ENCODE measurements at regions not wholly inside any gene's neighbourhood (a gene's known extent, or its start where the extent isn't known, plus 50 kb on each side); places are given as distances from the start of the nearest gene placed in this dataset.
"Not testable (repeated sequence)": the region's sequence is repeated elsewhere in the genome, so short reads cannot be mapped to it uniquely, and the experiment has no call there.

DNA sequence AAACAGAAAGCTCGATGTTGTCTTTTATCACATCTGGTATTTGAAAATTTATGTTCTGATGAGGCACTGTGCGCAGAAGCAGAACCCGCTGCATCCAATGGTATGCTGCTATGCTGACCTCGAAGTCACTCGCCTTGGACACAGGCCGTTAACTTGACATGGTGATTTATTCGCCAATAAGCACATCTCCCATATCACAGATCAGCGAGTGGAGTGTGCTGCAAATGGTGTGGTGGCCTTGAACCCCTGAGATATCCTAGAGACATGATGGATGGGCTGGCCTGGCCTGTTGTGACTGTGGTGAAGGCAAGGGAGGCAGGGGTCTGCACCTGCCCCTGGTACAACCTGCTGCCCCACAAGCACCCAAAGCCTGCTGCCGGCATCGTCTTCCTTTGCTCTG is 175.4 kb upstream of the FRG1 start:
- no peak for DNase-seq (ENCODE audit: low spot score)

DNA sequence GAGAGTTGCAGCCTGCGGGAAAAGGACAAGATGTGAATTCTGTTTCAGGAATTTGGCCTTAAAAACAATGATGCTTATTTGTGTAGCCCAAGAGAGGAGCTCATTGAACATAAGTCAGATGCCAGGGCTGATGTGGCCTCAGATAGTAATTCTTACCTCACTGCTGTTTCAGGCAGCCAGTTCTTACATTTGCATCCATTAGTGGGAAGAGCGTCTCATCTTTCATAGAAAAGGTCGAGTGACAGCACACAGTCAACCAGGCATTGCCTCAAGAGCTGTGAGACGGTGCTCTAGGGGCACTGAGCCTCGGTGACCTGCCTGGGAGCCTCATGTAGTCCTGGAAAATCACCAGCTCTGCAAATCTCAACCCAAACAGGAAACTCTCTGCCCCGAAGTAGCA is 174.9 kb upstream of the FRG1 start:
- DNase-seq (ENCODE audit: low spot score) = no peak

DNA sequence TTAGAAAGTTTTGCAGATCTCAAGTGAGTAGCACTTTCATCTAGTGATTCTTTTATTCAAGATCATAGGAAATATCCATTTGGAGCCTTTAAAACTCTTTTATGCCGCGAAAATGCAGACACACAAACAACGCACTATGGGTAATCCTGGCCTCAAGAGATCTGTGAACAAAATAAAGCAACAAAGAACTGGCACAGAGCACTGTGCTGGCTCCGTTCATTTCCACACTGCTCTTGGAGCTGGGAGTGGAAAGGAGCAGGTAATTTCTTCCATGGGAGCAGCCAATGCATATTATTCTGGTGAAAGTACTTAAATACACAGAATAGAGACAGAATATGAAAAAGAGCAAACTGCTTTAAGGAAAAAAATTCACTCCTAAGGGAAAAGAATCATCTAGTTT is 172.7 kb upstream of the FRG1 start:
- DNase-seq (ENCODE audit: low spot score) = no peak

DNA sequence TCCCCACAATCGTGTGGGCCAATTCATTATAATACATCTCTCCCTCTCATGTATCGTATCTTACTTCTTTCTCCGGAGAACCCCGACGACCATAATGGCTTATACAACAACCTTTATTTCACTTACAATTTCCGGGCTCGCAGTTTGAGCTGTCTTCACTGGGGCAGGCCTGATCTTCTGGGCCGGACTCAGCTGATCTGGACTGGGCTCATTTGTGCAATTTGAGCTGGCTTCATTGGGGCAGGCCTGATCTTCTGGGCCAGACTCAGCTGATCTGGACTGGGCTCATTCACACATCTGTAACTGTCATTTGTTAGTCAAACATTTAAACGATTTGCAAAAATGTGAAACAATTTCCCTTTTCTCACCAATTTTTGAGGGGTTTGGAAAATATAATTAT is 171.5 kb upstream of the FRG1 start:
- no peak for DNase-seq (ENCODE audit: low spot score)

DNA sequence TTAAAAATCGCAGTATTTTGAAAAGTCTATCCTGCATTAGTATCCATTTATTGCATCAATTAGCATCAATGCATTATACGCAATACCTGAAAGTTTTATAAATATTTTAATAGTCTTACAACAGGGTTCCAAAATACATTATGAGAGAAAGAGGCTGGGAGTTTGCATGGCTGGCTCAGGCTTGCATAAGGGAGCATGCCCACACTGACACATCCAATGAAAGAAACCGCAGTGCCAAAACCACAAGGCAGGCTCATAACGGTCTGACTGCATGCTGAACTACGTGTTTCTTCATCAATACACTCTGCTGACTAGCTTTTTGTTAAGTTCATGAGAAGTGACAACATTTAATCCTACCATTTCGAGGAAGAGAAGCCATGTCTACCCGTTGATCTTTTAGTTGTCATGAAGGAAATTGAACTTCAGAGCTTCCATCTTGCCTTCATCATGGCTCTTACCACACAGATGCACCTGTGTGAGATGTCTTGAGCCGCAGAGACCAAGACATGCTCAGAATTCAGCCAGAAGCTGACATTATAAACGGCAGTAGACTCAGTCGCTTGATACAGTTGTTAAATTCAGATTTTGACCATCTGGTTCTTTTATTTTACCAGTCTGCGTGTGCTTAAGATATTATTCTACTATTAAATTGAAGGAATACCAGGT is 168.8 kb upstream of the FRG1 start:
- no peak for DNase-seq (ENCODE audit: low spot score)

DNA sequence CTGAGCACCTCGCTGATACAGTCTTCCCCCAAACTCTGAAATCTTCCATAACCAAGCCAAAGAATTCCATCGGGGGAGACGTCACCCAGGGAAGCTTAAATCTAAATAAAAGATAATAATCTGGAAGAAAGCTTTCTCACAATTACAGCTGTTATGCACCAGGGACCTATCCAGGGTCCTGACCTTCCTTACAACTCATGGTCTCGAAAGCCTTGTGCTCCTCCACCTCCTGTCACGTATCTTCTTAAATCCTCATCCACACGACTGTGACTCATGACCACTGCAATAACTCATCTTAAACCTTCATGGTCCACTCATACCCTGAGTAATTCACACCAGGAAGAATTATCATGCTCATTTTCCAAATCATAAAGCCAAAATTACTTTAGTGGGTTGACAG is 166.8 kb upstream of the FRG1 start:
- peak; percentile 54 for DNase-seq (ENCODE audit: low spot score)

DNA sequence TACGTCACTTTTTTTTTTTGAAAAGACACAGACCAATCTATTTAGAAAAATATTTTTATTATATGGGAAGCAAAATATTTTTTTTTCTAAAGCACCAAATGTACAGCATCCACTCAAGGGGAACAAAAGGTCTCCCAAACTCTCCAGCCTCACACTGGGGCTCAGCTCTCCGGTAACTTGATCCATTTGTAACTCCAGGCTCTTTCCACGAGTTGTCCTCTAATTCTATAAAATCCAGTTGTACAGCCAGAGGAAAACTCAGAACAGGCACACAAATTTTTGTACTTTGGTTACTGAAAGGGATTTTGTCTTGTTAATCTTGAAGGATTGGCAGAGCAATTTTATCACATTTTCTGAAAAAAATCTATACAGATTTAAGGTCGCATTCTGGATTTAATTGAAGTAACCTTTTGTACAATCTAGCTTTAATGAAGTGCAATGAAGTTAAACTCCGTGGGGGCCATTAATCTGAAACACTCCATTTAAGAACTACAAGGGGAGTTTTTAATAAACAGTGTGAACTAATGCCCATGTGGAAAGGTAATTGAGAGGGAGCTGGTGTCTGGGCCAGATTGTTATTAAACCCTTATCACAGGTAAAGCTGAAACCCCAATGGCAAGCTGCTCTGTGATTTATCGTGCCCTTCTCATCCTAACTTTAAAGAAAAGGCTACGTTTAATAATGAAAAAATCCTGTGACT is 161.2 kb upstream of the FRG1 start:
- no peak for DNase-seq (ENCODE audit: low spot score)

DNA sequence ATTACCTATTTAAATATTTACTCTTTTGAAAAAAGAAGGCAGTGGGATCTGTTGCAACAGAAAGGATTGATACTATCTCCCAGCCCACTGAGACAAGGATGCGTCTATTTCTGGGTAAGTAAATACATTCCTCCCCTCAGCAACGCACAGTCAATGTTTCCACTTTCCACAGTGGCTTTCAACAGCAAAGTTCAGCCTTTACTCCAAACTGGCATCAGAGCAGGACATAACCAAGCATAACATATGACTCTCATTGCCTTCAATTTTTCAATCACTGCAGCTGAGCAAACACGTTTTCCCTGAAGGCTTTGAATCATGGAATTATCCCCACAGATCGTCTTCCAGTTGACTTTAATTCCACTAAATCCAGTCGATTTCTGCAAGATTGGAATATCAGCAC is 160.3 kb upstream of the FRG1 start:
- DNase-seq (ENCODE audit: low spot score) = no peak

DNA sequence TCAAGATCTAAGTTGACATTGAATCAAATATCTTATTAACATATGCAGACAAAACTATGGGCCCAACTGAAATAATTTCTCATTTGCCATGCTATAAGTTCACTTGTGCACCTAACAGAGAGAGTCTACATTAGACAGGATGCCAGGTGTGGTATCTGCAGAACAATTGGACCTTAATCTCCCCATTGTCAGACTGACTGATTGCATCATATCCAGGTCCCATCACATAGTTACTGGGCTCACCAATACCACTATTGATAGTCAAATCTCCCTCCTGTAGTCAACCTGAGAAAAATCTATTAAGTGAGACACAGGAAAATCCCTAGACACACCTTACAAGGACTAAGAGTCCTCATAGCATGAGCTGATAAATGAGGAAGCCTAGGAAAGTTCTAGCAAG is 156.0 kb upstream of the FRG1 start:
- DNase-seq (ENCODE audit: low spot score) = no peak

DNA sequence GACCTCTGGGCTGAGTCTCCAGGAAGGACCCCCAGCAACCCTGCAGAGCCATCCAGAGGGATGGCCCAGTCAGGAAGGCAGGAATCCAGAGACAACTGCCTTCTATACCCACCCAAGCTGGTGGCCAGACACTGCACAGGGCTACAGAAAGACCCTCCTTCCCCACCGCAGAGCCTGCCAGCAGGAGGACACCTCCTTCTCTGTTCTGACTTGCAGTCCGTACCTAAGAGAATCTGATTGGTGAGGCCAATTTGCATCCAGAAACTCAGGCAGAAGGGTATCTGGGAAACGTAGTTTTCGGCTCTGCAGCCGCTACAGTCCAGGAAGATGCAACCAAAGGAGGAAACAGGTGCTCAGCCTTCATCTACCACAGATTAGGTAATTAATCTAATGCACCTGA is 155.4 kb upstream of the FRG1 start:
- no peak for DNase-seq (ENCODE audit: low spot score)

DNA sequence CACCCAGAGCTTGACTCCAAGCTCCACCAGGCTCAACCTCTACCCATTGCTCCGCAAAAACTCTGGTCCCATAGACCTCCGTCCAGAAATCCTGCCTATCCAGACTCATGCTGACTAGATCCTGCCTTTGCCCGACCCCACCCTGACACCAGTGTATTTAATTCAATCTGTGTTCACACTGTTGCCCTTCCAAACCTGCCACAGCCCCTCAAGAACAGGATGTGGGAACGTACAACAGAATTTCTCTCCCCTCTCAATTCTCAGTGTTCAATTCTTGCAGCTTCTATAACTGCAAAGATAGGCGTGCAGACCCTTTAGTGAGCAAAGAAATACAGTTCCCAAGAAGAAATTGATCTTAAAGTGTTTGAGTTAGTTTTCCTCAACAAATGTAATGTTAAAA is 154.2 kb upstream of the FRG1 start:
- no peak for DNase-seq (ENCODE audit: low spot score)

DNA sequence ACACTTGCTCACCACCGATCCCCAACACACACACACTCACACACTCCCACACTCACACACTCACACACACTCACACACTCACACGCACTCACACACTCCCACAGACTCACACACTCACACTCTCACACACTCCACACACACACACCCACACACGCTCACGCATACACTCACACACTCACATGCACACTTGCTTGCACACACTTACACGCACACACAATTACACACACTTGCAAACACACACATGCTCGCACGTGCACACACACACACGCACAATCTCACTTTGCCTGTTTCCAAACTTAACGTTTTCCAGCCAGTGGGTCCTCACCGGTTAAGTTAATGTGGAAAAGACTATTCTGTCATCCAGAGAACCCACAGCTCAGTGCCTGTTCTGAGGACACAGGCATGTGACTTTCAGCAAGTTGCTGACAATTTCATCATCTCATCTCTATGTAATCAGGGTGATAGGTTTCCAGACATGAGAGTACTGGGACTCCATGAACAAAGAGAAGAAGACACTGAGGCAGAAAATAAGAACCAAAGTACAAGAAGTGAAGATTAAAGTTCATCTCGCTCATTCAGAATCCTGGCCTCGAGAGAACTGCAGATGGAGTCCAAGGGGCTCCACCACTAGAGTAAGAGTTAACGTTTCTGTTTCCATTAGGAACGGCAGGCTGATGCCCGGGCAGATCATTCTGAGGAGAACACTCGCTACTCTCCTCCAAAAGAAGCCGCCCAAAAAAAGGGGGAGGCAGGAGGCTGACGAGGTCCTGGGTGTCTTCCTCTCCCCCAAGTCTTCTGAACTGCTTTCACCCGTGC is 153.2 kb upstream of the FRG1 start:
- DNase-seq (ENCODE audit: low spot score) = no peak

DNA sequence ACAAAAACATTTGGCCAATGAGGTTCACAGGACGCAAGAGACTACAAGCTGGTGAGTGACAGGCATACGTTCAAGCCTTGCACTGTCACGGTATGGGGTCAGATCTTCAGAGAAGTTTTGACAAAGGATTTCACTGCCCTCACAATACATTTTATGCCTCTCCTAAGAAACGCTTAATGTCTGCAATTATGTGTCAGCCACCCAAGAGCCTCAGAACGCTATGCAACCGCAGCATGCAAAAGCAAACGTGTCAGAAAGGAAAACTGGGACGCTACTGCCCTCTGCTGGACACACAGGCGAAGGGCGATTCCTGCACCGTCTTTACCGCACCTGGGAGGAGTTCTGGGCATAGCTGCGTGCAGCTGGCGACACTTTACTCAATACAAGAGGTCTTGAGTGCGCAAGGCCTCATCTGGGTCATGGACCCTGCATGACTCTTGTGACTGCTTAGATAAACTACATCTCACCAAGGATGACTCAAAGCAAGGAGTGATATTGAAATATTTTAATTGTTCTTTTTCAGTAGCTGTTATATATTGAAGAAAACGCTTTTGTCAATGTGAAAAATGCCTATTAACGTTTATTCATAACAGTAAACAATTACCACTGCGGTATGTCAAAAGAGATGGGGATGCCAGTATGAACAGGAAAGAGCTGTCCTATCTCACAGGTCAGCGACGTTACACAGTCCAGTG is 147.6 kb upstream of the FRG1 start:
- peak; percentile 78 for DNase-seq (ENCODE audit: low spot score)

DNA sequence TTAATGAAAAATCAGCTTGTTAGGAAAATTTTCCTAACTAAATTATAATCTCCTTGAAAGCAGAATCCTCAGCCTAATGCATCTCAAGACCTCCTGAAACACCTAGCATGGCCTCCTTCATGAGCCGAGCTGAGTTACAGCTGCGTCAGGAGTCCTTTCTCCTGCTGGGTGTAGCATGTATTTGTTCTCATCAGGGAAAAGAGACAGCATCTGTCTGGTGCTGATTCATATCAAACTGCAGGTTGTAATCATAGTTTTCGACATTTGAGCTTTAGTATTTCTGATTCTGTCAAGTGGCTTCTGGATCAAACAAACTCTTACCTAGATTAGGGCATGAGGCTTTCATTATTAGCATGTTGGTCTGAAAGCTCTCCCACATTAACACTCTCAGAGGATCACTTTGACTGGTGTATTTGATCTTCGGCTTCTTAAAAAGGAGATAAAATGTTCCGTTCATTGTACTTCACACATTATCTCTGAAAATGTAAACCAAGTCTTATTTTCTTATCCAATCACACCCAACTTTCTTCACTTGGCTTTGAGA is 140.1 kb upstream of the FRG1 start:
- no peak for DNase-seq (ENCODE audit: low spot score)

DNA sequence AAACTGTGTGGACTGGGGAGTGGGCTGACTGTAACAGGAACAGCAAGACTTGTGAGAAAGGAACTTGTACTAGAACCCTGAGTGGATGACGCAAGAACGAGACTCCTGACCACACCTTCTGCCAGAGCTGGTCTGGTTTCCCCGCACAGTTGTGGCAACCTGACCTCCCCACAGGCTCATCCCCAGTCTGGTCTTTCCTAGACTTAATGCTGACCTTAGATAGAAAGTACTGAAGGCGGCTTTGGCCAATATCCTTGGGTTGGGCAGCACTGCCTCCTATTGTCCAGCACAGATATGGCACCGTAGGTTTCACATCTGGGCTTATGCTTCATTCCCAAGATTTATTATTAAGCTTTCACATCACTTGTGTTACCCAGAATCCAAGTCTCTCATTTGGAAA is 137.8 kb upstream of the FRG1 start:
- DNase-seq (ENCODE audit: low spot score) = no peak

DNA sequence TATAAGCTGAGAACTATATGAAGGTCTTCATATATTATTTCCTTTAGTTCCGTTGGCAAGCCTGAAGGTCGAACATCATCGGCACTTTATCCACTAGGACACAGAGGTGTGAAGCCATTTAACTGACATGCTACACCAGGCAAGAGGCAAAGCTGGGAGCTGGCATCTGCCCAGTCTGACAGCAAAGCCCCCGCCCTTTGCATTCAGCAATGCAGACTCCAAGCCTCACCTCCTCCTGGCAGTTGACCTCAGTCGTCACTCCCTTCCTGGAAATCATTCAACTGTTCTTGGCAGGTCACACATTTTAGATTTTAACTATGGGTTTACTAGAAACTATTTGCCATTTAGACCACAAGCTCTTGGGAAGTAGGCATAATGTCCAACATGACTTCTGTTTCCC is 135.8 kb upstream of the FRG1 start:
- no peak for DNase-seq (ENCODE audit: low spot score)

DNA sequence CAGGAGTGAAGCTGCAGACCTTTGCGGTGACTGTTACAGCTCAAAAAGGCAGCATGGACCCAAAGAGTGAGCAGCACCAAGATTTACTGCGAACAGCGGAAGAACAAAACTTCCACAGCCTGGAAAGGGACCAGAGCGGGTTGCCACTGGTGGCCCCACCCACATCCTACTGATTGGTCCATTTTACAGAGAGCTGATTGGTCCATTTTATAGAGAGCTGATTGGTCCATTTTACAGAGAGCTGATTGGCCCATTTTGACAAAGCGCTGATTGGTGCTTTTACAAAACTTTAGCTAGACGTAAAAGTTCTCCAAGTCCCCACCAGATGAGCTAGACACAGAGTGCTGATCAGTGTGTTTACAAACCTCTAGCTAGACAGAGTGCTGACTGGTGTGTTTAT is 134.2 kb upstream of the FRG1 start:
- DNase-seq (ENCODE audit: low spot score) = no peak

DNA sequence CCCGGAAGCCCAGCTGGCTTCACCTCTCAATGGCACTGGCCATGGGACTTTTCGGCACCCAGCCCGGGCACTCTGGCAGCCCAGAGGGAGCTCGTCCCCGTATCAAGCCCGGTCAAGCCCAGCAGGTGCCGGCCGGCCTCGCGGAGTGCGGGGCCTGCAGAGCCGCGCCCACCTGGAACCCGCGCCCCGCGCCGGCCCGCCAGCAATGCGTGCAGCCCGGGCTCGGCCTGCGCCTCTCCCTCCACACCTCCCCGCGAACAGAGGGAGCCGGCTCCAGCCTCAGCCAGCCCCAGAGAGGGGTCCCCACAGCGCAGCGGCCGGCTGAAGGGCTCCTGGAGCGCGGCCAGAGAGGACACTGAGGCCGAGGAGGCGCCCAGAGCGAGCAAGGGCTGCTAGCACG is 133.6 kb upstream of the FRG1 start:
- no peak for DNase-seq (ENCODE audit: low spot score)

DNA sequence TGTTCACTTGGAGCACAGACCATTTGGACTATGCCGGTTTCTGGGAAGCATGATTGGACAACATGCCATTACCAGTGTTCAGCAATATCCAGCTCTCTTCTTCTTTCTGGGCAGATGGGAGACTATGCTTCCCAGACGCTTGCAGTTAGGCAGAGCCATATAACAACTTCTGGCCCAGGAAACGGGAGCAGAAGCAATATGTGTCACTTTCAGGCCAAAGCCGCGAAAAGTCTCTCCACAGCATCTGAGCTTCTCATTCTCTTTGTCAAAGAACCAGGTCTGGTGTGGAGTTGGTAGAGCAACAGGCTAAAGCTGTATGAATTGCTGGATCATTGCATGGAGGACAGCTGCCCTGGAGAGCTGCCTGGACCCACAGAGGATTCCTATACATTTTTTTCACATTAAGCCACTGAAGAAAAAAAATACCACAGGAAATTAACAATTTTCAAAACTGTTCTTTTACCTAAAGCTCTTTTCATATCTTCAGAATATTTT is 131.4 kb upstream of the FRG1 start:
- DNase-seq (ENCODE audit: low spot score) = no peak

DNA sequence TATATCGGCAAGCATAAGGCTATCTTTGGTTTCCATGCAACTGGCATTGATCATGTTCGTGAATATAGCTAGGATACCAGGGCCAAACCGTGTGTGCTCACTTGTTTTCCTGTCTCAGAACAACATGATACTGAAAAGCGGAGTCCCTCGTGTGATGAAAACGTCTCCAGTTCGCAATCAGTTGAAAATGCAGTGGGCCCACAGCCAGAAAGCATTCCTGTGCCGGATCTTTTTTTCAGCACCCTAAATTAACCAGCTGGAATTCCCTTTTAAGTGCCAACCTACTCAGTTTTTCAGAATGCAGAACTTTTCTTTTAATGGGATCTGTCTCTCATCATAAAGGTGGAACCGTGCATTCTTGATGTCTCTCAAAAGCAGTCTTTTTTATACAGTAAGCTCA is 130.8 kb upstream of the FRG1 start:
- DNase-seq (ENCODE audit: low spot score) = no peak

DNA sequence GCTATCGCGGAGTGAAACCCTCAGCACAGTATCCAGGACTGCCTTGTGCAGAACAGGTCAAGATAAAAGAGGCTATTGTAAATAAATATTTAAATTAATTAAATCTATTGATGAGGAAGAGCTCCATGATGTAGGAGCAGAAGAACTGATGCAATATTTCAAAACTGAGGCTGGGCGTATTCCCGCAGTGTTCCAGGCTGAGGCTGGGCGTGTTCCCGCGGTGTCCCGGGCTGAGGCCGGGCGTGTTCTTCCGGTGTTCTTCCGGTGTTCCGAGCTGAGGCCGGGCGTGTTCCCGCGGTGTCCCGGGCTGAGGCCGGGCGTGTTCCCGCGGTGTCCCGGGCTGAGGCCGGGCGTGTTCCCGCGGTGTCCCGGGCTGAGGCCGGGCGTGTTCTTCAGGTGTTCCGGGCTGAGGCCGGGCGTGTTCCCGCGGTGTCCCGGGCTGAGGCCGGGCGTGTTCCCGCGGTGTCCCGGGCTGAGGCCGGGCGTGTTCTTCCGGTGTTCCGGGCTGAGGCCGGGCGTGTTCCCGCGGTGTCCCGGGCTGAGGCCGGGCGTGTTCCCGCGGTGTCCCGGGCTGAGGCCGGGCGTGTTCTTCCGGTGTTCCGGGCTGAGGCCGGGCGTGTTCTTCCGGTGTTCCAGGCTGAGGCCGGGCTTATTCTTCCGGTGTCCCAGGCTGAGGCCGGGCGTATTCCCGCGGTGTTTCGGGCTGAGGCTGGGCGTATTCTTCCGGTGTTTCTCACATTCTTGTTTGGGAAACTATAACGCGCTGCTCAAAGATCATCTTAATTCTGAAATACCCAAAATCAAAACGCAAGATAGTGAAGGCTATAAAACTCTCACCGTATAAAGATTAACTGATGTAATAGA is 130.1 kb upstream of the FRG1 start:
- not testable (repeated sequence) for DNase-seq (ENCODE audit: low spot score)

Data from A172 (cell line).